GM23248 (cell line): ENCODE measurements at regions not wholly inside any gene's neighbourhood (a gene's known extent, or its start where the extent isn't known, plus 50 kb on each side); places are given as distances from the start of the nearest gene placed in this dataset.
"Not testable (repeated sequence)": the region's sequence is repeated elsewhere in the genome, so short reads cannot be mapped to it uniquely, and the experiment has no call there.

Experiments used
- EZH2 ChIP-seq: fragments of 200-600 bp; sonication (generic); IDR thresholded peaks from 2 replicates; pipeline ENCODE4 v1.6.1; 2018; ENCODE audit warnings: antibody characterized with exemption, mild to moderate bottlenecking; ENCODE audit not compliant: insufficient read depth, poor library complexity, severe bottlenecking
- EZH2phosphoT487 ChIP-seq: fragments of 200-600 bp; sonication (generic); IDR thresholded peaks from 2 replicates; pipeline ENCODE4 v1.6.1; 2018; ENCODE audit warnings: antibody characterized with exemption, moderate library complexity, mild to moderate bottlenecking, low read depth; ENCODE audit not compliant: insufficient read depth

DNA sequence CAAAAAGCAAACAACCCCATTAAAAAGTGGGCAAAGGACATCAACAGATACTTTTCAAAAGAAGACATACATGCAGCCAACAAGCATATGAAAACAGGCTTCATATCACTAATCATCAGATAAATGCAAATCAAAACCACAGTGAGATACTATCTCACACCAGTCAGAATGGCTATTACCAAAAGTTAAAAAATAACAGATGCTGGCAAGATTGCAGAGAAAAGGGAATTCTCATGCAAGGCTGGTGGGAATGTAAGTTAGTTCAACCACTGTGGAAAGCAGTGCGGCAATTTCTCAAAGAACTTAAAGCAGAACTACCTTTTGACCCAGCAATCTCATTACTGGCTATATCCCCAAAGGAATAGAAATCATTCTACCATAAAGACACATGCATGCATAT, 260.8 kb downstream of the C11orf87 start:
- TF ChIP-seq EZH2phosphoT487, EZH2: not testable (repeated sequence)
